ENCODE measurements at regions not wholly inside any gene's neighbourhood (a gene's known extent, or its start where the extent isn't known, plus 50 kb on each side); places are given as distances from the start of the nearest gene placed in this dataset.

- TF ChIP-seq POLR2AphosphoS5 (IDR thresholded peaks at IDR 0.05; ENCODE audit: insufficient read depth, low read depth, low read length) (no peak), MYC (IDR thresholded peaks at IDR 0.05; ENCODE audit: low read depth, low read length) (no peak), POLR2A (IDR thresholded peaks at IDR 0.05; ENCODE audit: low read depth, low read length) (no peak), JUN (IDR thresholded peaks at IDR 0.05; ENCODE audit: borderline replicate concordance, insufficient read depth, insufficient read length, low read depth) (no peak), FOS (IDR thresholded peaks at IDR 0.05; ENCODE audit: borderline replicate concordance, insufficient read depth, low read length) (no peak), GATA2 (IDR thresholded peaks at IDR 0.05; ENCODE audit: insufficient read depth, insufficient read length, low read depth, low read length) (no peak), EZH2 (IDR thresholded peaks at IDR 0.05; ENCODE audit: borderline replicate concordance, low read depth, low read length, severe bottlenecking) (no peak)
- TF ChIP-seq, protein P1, sequence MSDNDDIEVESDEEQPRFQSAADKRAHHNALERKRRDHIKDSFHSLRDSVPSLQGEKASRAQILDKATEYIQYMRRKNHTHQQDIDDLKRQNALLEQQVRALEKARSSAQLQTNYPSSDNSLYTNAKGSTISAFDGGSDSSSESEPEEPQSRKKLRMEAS (IDR thresholded peaks at IDR 0.05; ENCODE audit: insufficient read depth, insufficient read length), result no peak
- TF ChIP-seq, protein P2, sequence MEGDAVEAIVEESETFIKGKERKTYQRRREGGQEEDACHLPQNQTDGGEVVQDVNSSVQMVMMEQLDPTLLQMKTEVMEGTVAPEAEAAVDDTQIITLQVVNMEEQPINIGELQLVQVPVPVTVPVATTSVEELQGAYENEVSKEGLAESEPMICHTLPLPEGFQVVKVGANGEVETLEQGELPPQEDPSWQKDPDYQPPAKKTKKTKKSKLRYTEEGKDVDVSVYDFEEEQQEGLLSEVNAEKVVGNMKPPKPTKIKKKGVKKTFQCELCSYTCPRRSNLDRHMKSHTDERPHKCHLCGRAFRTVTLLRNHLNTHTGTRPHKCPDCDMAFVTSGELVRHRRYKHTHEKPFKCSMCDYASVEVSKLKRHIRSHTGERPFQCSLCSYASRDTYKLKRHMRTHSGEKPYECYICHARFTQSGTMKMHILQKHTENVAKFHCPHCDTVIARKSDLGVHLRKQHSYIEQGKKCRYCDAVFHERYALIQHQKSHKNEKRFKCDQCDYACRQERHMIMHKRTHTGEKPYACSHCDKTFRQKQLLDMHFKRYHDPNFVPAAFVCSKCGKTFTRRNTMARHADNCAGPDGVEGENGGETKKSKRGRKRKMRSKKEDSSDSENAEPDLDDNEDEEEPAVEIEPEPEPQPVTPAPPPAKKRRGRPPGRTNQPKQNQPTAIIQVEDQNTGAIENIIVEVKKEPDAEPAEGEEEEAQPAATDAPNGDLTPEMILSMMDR (IDR thresholded peaks at IDR 0.05; ENCODE audit: extremely low read depth in 1 of 2, insufficient read depth in 1 of 2, low read depth in 1 of 2, low read length in 2 of 2), result no peak
- intact Hi-C loops (cut with micrococcal nuclease), result no loop called here
- Histone ChIP-seq H3K9me3 (replicated peaks; ENCODE audit: control insufficient read depth, insufficient read depth, low read length) (peaks cover 2% of the 10 kb centered on the region), H3K9ac (replicated peaks; ENCODE audit: extremely low read depth, insufficient read depth, low read length) (no peak overlapping the region), H3K79me2 (ENCODE audit: control insufficient read depth, insufficient read depth, low read length) (no peaks in the 10 kb centered on the region), H3K4me1 (ENCODE audit: control insufficient read depth, extremely low read depth, insufficient read depth, low read length) (no peaks in the 10 kb centered on the region), H3K4me2 (ENCODE audit: insufficient read depth, low read length) (no peak overlapping the region), H3K27me3 (ENCODE audit: control insufficient read depth in 2 of 2, insufficient read depth in 2 of 2, low read length in 2 of 2) (no peaks in the 10 kb centered on the region), H3K9me1 (replicated peaks; ENCODE audit: control insufficient read depth, extremely low read depth, insufficient read depth, low read length) (no peaks in the 10 kb centered on the region), H3K4me3 (replicated peaks in 1 of 3; ENCODE audit: insufficient read depth in 1 of 3, low read depth in 1 of 3, low read length in 3 of 3) (no peak overlapping the region), H4K20me1 (replicated peaks; ENCODE audit: control insufficient read depth, extremely low read depth, insufficient read depth, low read length) (no peaks in the 10 kb centered on the region), H2AFZ (ENCODE audit: low read depth, low read length) (no peak overlapping the region), H3K27ac (ENCODE audit: insufficient read depth, low read depth, low read length) (no peak overlapping the region), H3K36me3 (ENCODE audit: control insufficient read depth in 2 of 2, extremely low read depth in 1 of 2, insufficient read depth in 2 of 2, low read length in 2 of 2) (no peaks in the 10 kb centered on the region)
- no TSS peak for BruUV-seq (replicated peaks)
- dilution Hi-C loops (cut with MboI; ENCODE audit: extremely low pct_ligation_motif_present, low sequenced_read_pairs), result no loop called here
- POLR2A ChIA-PET, result no interaction called here
- DNase-seq (ENCODE audit: low read depth, low spot score) (no peak), FAIRE-seq (no peak)
- CTCF ChIA-PET, result interaction anchor here (1.0 kb wide), 1 partner anchor 167 kb away, joined by 3 read pairs; no protein-coding TSS in a partner anchor
Observed at GRCh38 chr4:125022855-125023501, 291.8 kb upstream of the FAT4 start.
